WERI-Rb-1 (cell line): ENCODE measurements at regions not wholly inside any gene's neighbourhood (a gene's known extent, or its start where the extent isn't known, plus 50 kb on each side); places are given as distances from the start of the nearest gene placed in this dataset.
"Not testable (repeated sequence)": the region's sequence is repeated elsewhere in the genome, so short reads cannot be mapped to it uniquely, and the experiment has no call there.

Experiments
- DNase-seq: peaks from one replicate; pipeline ENCODE4 v3.0.0-alpha.2; 2020
- H3K27ac ChIP-seq: fragments of 250-450 bp; sonication (Bioruptor Pico); 2 replicates; pipeline ENCODE4 v1.5.1; 2020; ENCODE audit warnings: mild to moderate bottlenecking, moderate library complexity
- H3K27me3 ChIP-seq: fragments of 250-450 bp; sonication (Bioruptor Pico); 2 replicates; pipeline ENCODE4 v1.5.1; 2021; ENCODE audit warnings: mild to moderate bottlenecking, low read depth, moderate library complexity; ENCODE audit not compliant: insufficient read depth, severe bottlenecking
- H3K36me3 ChIP-seq: fragments of 250-450 bp; sonication (Bioruptor Pico); 2 replicates; pipeline ENCODE4 v1.5.1; 2020; ENCODE audit warnings: mild to moderate bottlenecking, moderate library complexity
- H3K4me3 ChIP-seq: 2 replicates; pipeline ENCODE4 v1.5.1; 2011; ENCODE audit warnings: low read depth, mild to moderate bottlenecking, control low read depth, low read length
- H3K9me3 ChIP-seq: fragments of 250-450 bp; sonication (Bioruptor Pico); 2 replicates; pipeline ENCODE4 v1.5.1; 2021; ENCODE audit warnings: mild to moderate bottlenecking, moderate library complexity; ENCODE audit not compliant: severe bottlenecking
- CTCF ChIP-seq: IDR thresholded peaks from 2 replicates; pipeline ENCODE4 v1.5.1; 2011; ENCODE audit warnings: low read depth, mild to moderate bottlenecking, control low read depth, inconsistent platforms, low read length

GRCh38 chrX:74009041-74009440, 156.5 kb upstream of the XIST start:
- TF ChIP-seq CTCF = no peak
- DNase-seq = no peak
- H3K9me3 ChIP-seq = no peaks in the 10 kb centered on the region
- H3K27ac ChIP-seq = no peak overlapping the region
- no peaks in the 10 kb centered on the region for H3K27me3 ChIP-seq
- H3K36me3 ChIP-seq = peaks cover 4% of the 10 kb centered on the region; the same call in 1 of the 2 replicates
- no peak overlapping the region for H3K4me3 ChIP-seq

DNA sequence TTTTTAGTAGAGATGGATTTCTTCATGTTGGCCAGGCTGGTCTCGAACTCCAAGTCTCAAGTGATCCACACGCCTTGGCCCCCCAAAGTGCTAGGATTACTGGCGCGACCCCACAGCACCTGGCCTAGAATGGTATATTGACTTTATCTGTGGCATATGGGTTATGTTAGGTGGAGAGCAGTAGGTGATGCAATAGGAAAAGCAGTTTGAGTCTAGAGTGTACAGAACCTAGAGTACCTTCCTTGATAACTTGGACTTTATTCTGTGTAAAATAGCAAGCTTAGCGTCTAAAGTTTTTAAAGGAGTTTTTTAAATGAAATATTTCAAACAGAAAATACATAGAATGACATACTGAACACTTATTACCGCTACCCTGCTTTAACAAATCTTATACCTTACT, 139.5 kb upstream of the XIST start:
- H3K27me3 ChIP-seq = no peaks in the 10 kb centered on the region
- peaks cover 24% of the 10 kb centered on the region for H3K36me3 ChIP-seq
- no peak for DNase-seq
- H3K9me3 ChIP-seq = no peaks in the 10 kb centered on the region
- no peak overlapping the region for H3K4me3 ChIP-seq
- H3K27ac ChIP-seq = no peak overlapping the region
- no peak for TF ChIP-seq CTCF

DNA sequence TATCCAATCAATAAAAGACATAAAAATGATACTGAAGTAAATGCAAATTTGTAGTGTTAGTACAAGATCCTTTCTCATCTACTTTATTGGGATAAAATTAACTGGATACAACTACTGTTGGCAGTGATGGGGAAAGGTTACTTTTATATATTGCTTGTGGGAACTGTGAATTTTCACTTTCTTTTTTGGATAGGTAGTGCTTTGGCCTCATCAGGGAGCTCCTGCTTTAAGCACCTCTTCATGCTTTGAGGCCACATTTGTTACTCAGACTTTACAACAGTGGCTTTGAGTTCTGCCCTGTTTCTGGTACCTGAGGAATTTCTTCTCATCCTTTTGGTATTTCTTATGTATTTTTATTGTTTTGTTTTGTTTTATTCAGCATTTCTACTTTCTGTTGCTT, 134.7 kb upstream of the XIST start:
- Histone ChIP-seq H3K9me3 (no peaks in the 10 kb centered on the region), H3K36me3 (peaks cover 9% of the 10 kb centered on the region), H3K4me3 (no peak overlapping the region), H3K27me3 (no peaks in the 10 kb centered on the region), H3K27ac (no peak overlapping the region)
- no peak for TF ChIP-seq CTCF
- DNase-seq = no peak

- DNase-seq = no peak
- no peaks in the 10 kb centered on the region for H3K9me3 ChIP-seq
- no peak overlapping the region for H3K27ac ChIP-seq
- TF ChIP-seq CTCF = no peak
- H3K4me3 ChIP-seq = no peak overlapping the region
- peaks cover 5% of the 10 kb centered on the region for H3K36me3 ChIP-seq
- no peaks in the 10 kb centered on the region for H3K27me3 ChIP-seq
Measured at GRCh38 chrX:73979551-73980131, 127.1 kb upstream of the XIST start.

GRCh38 chrX:73977542-73978169, 125.1 kb upstream of the XIST start:
- Histone ChIP-seq H3K27ac (no peak overlapping the region), H3K4me3 (no peak overlapping the region), H3K36me3 (no peaks in the 10 kb centered on the region), H3K9me3 (no peaks in the 10 kb centered on the region), H3K27me3 (no peaks in the 10 kb centered on the region)
- no peak for TF ChIP-seq CTCF
- DNase-seq = no peak

DNA sequence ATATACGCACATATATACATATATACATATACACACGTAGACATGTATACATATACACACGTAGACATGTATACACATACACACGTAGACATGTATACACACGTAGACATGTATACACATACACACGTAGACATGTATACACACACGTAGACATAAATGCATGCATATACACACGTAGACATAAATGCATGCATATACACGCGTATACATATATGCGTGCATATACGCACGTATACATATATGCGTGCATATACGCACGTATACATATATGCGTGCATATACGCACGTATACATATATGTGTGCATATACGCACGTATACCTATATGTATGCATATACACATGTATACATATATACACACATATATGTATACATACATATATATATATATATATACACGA, 114.9 kb upstream of the XIST start:
- not testable (repeated sequence) for H3K27ac ChIP-seq, DNase-seq, H3K4me3 ChIP-seq, H3K27me3 ChIP-seq, H3K9me3 ChIP-seq
- peaks cover 21% of the 10 kb centered on the region for H3K36me3 ChIP-seq
